ENCODE measurements at regions not wholly inside any gene's neighbourhood (a gene's known extent, or its start where the extent isn't known, plus 50 kb on each side); places are given as distances from the start of the nearest gene placed in this dataset.
A peak's percentile ranks its signal among the peaks of the same experiment; 100 is the strongest.

- DNase-seq (ENCODE audit: low read depth): no peak
Observed at GRCh38 chr4:10335050-10335449, 122.2 kb downstream of the ZNF518B start.

GRCh38 chr4:10334506-10335028, 122.7 kb downstream of the ZNF518B start:
- DNase-seq (ENCODE audit: low read depth): no peak

GRCh38 chr4:10333942-10334341, 123.3 kb downstream of the ZNF518B start:
- DNase-seq (ENCODE audit: low read depth): no peak

- no peak for DNase-seq (ENCODE audit: low read depth)
Observed at GRCh38 chr4:10326075-10326474, 131.2 kb downstream of the ZNF518B start.

GRCh38 chr4:10321931-10322330, 135.3 kb downstream of the ZNF518B start:
- DNase-seq (ENCODE audit: low read depth): no peak

GRCh38 chr4:10320130-10320529, 137.1 kb downstream of the ZNF518B start:
- DNase-seq (ENCODE audit: low read depth): no peak

GRCh38 chr4:10317345-10317744, 139.9 kb downstream of the ZNF518B start:
- DNase-seq (ENCODE audit: low read depth): no peak

GRCh38 chr4:10316851-10317250, 140.4 kb downstream of the ZNF518B start:
- DNase-seq (ENCODE audit: low read depth): no peak

- no peak for DNase-seq (ENCODE audit: low read depth)
Observed at GRCh38 chr4:10315638-10316037, 141.6 kb downstream of the ZNF518B start.

GRCh38 chr4:10312568-10312967, 144.7 kb downstream of the ZNF518B start:
- DNase-seq (ENCODE audit: low read depth): no peak

GRCh38 chr4:10311939-10312338, 145.3 kb downstream of the ZNF518B start:
- DNase-seq (ENCODE audit: low read depth): no peak

- no peak for DNase-seq (ENCODE audit: low read depth)
Observed at GRCh38 chr4:10305816-10306215, 151.4 kb downstream of the ZNF518B start.

- DNase-seq (ENCODE audit: low read depth): no peak
Observed at GRCh38 chr4:10303291-10303690, 153.9 kb downstream of the ZNF518B start.

GRCh38 chr4:10302096-10302495, 155.1 kb downstream of the ZNF518B start:
- no peak for DNase-seq (ENCODE audit: low read depth)

GRCh38 chr4:10299601-10300000, 157.6 kb downstream of the ZNF518B start:
- no peak for DNase-seq (ENCODE audit: low read depth)

GRCh38 chr4:10298681-10299080, 158.5 kb downstream of the ZNF518B start:
- DNase-seq (ENCODE audit: low read depth): no peak

GRCh38 chr4:10296730-10297129, 160.5 kb downstream of the ZNF518B start:
- DNase-seq (ENCODE audit: low read depth): peak; percentile 67

GRCh38 chr4:10295301-10295700, 161.9 kb downstream of the ZNF518B start:
- peak; percentile 3 for DNase-seq (ENCODE audit: low read depth)

- no peak for DNase-seq (ENCODE audit: low read depth)
Observed at GRCh38 chr4:10289538-10289906, 167.7 kb downstream of the ZNF518B start.

- DNase-seq (ENCODE audit: low read depth): no peak
Observed at GRCh38 chr4:10288830-10289537, 168.2 kb downstream of the ZNF518B start.

- no peak for DNase-seq (ENCODE audit: low read depth)
Observed at GRCh38 chr4:10285028-10285427, 168.4 kb upstream of the WDR1 start.

- no peak for DNase-seq (ENCODE audit: low read depth)
Observed at GRCh38 chr4:10283761-10284160, 167.2 kb upstream of the WDR1 start.

GRCh38 chr4:10281996-10282395, 165.4 kb upstream of the WDR1 start:
- DNase-seq (ENCODE audit: low read depth): no peak

- DNase-seq (ENCODE audit: low read depth): no peak
Observed at GRCh38 chr4:10279261-10279660, 162.7 kb upstream of the WDR1 start.
